Adrenal gland (tissue), 5 donors: ENCODE measurements at regions not wholly inside any gene's neighbourhood (a gene's known extent, or its start where the extent isn't known, plus 50 kb on each side); places are given as distances from the start of the nearest gene placed in this dataset.

ENCODE experiments used
- CTCF ChIP-seq, 6 experiments: fragments of 450-650 bp in 4 of 6; fragments of 200-600 bp in 2 of 6; sonication (generic) in 1 of 6; IDR thresholded peaks; 1 replicate in 5 of 6; 2 replicates in 1 of 6; pipeline versions ENCODE4 v1.5.1 to v1.8.0; 2016 to 2021; ENCODE audit warnings: antibody characterized with exemption in 6 of 6, mild to moderate bottlenecking in 2 of 6, moderate library complexity in 1 of 6
- POLR2A ChIP-seq, 2 donors: fragments of 450-650 bp; IDR thresholded peaks; one replicate each; pipeline ENCODE4 v1.6.1; 2017; ENCODE audit warnings: antibody characterized with exemption in 2 of 2, mild to moderate bottlenecking in 2 of 2, moderate library complexity in 1 of 2
- donor health status: DM: no; HTN: no; CAD: no.

- TF ChIP-seq CTCF (IDR thresholded peaks at IDR 0.05) = no peak
- TF ChIP-seq POLR2A (IDR thresholded peaks at IDR 0.05) = no peak
Observed at GRCh38 chr17:71681427-71682173, 439.2 kb upstream of the SOX9 start.
